ENCODE measurements at regions not wholly inside any gene's neighbourhood (a gene's known extent, or its start where the extent isn't known, plus 50 kb on each side); places are given as distances from the start of the nearest gene placed in this dataset.

DNA sequence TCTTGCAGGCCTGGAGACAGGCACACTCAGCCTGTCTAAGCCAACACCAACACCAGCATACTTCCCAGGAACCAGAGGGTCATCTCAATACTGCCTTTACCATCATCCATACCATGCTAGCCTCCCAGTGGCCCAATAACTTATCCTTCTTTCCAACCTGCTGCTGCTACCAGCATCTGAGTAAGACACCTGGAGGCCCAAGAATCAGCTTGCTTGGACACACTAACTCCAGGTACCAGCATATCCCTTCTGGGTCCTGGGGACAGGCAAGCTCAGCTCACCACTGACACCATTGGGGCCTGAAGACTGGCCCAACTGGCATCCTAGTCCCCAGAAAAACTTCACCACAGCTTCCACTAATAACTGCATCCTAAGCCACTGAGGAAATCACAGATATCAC is 205.3 kb downstream of the CD109 start:
- no peak for DNase-seq

DNA sequence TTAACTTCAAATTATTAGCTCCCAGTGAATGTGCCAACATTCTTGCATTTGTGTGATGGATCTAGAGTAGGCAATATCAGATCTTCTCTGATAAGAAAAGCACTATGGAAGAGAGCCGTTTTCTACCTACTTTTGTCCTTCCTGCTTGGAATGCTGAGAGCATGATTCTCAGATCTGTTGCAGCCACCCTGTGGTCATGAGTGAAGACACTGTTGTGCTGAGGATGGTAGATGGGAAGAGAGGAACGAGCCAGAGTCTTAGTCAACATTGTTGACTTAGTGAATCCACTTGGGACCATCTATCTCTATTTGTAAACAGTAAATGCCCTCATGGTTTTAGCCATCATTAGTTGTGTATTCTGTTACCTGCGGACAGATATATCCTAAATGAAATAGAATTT is 202.6 kb downstream of the CD109 start:
- DNase-seq: no peak

DNA sequence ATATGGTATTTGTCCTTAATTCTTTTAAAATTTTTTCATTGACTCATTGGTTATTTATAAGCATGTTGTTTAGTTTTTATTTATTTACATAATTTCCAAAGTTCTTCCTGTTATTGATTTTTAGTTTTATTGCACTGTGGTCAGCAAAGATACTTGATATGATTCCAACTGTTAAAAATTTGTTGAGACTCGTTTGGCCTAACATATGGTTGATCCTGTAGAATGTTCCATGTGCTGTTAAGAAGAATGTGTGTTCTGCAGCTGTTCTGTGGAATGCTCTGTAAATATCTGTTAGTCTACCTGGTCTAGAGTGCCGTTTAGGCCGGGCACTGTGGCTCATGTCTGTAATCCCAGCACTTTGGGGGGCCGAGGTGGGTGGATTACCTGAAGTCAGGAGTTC is 197.7 kb downstream of the CD109 start:
- no peak for DNase-seq

GRCh38 chr6:73888050-73888449 is 192.0 kb downstream of the CD109 start:
- no peak for DNase-seq

DNA sequence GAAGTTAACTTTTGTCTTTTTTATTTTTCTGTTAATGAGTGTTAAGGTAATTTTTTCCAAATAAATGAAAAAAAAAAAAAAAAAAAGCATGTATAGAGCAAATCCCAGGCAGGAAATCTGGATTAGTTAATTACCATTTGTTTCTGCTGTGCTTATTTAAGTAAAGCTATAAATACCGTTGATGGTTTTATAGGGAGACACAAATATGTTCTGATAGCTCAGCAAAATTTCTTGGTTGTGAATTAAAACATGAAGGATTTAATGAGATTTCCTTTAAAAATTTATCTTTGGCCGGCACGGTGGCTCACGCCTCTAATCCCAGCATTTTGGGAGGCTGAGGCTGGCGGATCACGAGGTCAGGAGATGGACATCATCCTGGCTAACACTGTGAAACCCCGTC is 189.4 kb downstream of the CD109 start:
- DNase-seq: no peak

GRCh38 chr6:73884540-73884939 is 188.5 kb downstream of the CD109 start:
- DNase-seq: no peak

- DNase-seq: no peak
Observed at GRCh38 chr6:73879501-73880293, 183.7 kb downstream of the CD109 start.

DNA sequence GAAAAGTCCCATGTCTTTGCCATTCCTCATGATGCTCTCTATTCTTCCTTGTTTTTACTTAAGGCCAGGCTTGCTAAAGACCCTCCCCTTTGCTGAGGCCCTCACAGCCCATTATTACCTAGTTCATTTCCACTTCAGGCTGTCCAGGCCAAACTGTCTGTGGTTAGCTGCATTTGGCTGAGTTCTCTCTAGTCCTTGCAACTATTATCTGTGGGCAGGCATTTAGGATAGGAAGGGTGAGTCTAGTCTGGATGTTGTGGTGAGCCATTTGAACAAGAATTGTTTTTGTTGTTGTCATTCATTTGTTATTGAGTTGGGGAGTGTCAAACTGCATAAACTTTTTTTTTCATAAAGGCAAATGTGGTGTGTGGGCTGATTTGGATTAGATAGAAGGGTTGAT is 182.4 kb downstream of the CD109 start:
- DNase-seq: no peak

Measured in NCI-H187 treated with DMSO at 0.1 percent for 48 hours (cell line).